MCF 10A (cell line): ENCODE measurements at regions not wholly inside any gene's neighbourhood (a gene's known extent, or its start where the extent isn't known, plus 50 kb on each side); places are given as distances from the start of the nearest gene placed in this dataset.

Experiments
- BruUV-seq: library from RNA; stranded (reverse); fragments of 400-500 nt; replicated peaks from 2 replicates; lab custom pipeline; 2021; lab: Mats Ljungman, UMichigan
- CTCF ChIA-PET: fragments of 300-600 bp; sonication (Branson Sonifier 250); formaldehyde crosslinking; extraction: SDS; loops from one replicate; lab custom pipeline; 2021; ENCODE audit warnings: antibody characterized with exemption, inconsistent platforms; lab: Yijun Ruan, JAX
- POLR2A ChIA-PET: fragments of 300-600, 350-650 bp; sonication (Branson Sonifier 250); formaldehyde crosslinking; extraction: SDS; loops from one replicate; lab custom pipeline; 2020; ENCODE audit warnings: antibody characterized with exemption, inconsistent platforms; lab: Yijun Ruan, JAX
- DNase-seq: peaks from one replicate; pipeline ENCODE4 v3.0.0-alpha.2; 2018; ENCODE audit not compliant: unreplicated experiment
- H3K27ac Mint-ChIP-seq: one replicate; pipeline ENCODE4 v1.8.0; 2022; ENCODE audit warnings: mild to moderate bottlenecking, low read depth, mixed read lengths; ENCODE audit not compliant: unreplicated experiment
- H3K27me3 Mint-ChIP-seq: one replicate; pipeline ENCODE4 v1.8.0; 2022; ENCODE audit warnings: mixed read lengths; ENCODE audit not compliant: insufficient read depth, unreplicated experiment
- H3K36me3 Mint-ChIP-seq: one replicate; pipeline ENCODE4 v1.8.0; 2022; ENCODE audit warnings: mild to moderate bottlenecking, moderate library complexity, mixed read lengths; ENCODE audit not compliant: insufficient read depth, unreplicated experiment
- H3K4me1 Mint-ChIP-seq: one replicate; pipeline ENCODE4 v1.8.0; 2022; ENCODE audit warnings: mixed read lengths; ENCODE audit not compliant: insufficient read depth, unreplicated experiment
- H3K4me3 Mint-ChIP-seq: one replicate; pipeline ENCODE4 v1.8.0; 2022; ENCODE audit warnings: mild to moderate bottlenecking, moderate library complexity, mixed read lengths; ENCODE audit not compliant: unreplicated experiment
- H3K9me3 Mint-ChIP-seq: one replicate; pipeline ENCODE4 v1.8.0; 2022; ENCODE audit warnings: mixed read lengths; ENCODE audit not compliant: unreplicated experiment
- intact Hi-C: fragments of 100-400 bp; cut with micrococcal nuclease; formaldehyde crosslinking; loops from 2 replicates; pipeline ENCODE4 v1.14.1; 2022
- TF ChIP-seq, protein P1 (sequence below): fragments of 200-600 bp; IDR thresholded peaks from one replicate; pipeline ENCODE4 v1.8.0; 2022; ENCODE audit warnings: antibody characterized with exemption, mild to moderate bottlenecking; ENCODE audit not compliant: unreplicated experiment

GRCh38 chr4:85302756-85303155, 172.2 kb upstream of the ARHGAP24 start:
- POLR2A ChIA-PET, result interaction anchor here (0.6 kb wide), 1 partner anchor 38 kb away, joined by 3 read pairs; no protein-coding TSS in a partner anchor
- no peak overlapping the region for H3K27ac Mint-ChIP-seq
- CTCF ChIA-PET, result no interaction called here
- intact Hi-C loops, result no loop called here
- no peaks in the 10 kb centered on the region for H3K9me3 Mint-ChIP-seq
- H3K27me3 Mint-ChIP-seq, result no peaks in the 10 kb centered on the region
- no TSS peak for BruUV-seq
- H3K36me3 Mint-ChIP-seq, result no peaks in the 10 kb centered on the region
- TF ChIP-seq, protein P1, sequence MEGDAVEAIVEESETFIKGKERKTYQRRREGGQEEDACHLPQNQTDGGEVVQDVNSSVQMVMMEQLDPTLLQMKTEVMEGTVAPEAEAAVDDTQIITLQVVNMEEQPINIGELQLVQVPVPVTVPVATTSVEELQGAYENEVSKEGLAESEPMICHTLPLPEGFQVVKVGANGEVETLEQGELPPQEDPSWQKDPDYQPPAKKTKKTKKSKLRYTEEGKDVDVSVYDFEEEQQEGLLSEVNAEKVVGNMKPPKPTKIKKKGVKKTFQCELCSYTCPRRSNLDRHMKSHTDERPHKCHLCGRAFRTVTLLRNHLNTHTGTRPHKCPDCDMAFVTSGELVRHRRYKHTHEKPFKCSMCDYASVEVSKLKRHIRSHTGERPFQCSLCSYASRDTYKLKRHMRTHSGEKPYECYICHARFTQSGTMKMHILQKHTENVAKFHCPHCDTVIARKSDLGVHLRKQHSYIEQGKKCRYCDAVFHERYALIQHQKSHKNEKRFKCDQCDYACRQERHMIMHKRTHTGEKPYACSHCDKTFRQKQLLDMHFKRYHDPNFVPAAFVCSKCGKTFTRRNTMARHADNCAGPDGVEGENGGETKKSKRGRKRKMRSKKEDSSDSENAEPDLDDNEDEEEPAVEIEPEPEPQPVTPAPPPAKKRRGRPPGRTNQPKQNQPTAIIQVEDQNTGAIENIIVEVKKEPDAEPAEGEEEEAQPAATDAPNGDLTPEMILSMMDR, result no peak
- no peak for DNase-seq
- H3K4me1 Mint-ChIP-seq, result no peaks in the 10 kb centered on the region
- no peak overlapping the region for H3K4me3 Mint-ChIP-seq

GRCh38 chr4:85318415-85318814, 156.5 kb upstream of the ARHGAP24 start:
- POLR2A ChIA-PET, result interaction anchor here (0.7 to 1.1 kb wide), 2 partner anchors 26 to 40 kb away, joined by 3 read pairs; no protein-coding TSS in a partner anchor
- CTCF ChIA-PET, result interaction anchor here (0.7 to 1.2 kb wide), 3 partner anchors 22 to 117 kb away, joined by 3 to 4 read pairs (median 4); no protein-coding TSS in a partner anchor

GRCh38 chr4:85358831-85359230, 116.1 kb upstream of the ARHGAP24 start:
- CTCF ChIA-PET, result interaction anchor here (0.6 to 4.3 kb wide), 4 partner anchors 11 to 266 kb away, joined by 3 to 25 read pairs (median 4); no protein-coding TSS in a partner anchor
- peak; percentile 9 for DNase-seq
- BruUV-seq, result no TSS peak

More at GRCh38 chr4:85318415-85318814, 156.5 kb upstream of the ARHGAP24 start:
- intact Hi-C loops, result loop anchor here (1.0 kb wide), 1 partner anchor 171 kb away; no protein-coding TSS in a partner anchor
- TF ChIP-seq, protein P1, result no peak
- BruUV-seq, result no TSS peak
- Mint-ChIP-seq H3K27ac (no peak overlapping the region), H3K36me3 (peaks cover 6% of the 10 kb centered on the region), H3K4me3 (no peak overlapping the region), H3K9me3 (peaks cover 4% of the 10 kb centered on the region), H3K4me1 (peaks cover 7% of the 10 kb centered on the region), H3K27me3 (no peaks in the 10 kb centered on the region)
- DNase-seq, result peak; percentile 41

GRCh38 chr4:85362550-85362949, 112.4 kb upstream of the ARHGAP24 start:
- ChIA-PET POLR2A (no interaction called here), CTCF (interaction anchor here (0.8 to 1.8 kb wide), 2 partner anchors 29 to 215 kb away, joined by 3 to 6 read pairs; no protein-coding TSS in a partner anchor)
- intact Hi-C loops, result no loop called here
- H3K27me3 Mint-ChIP-seq, result no peaks in the 10 kb centered on the region
- H3K4me3 Mint-ChIP-seq, result no peak overlapping the region
- DNase-seq, result no peak
- H3K36me3 Mint-ChIP-seq, result no peaks in the 10 kb centered on the region
- TF ChIP-seq, protein P1, result no peak
- no peaks in the 10 kb centered on the region for H3K9me3 Mint-ChIP-seq
- no TSS peak for BruUV-seq
- no peak overlapping the region for H3K27ac Mint-ChIP-seq
- H3K4me1 Mint-ChIP-seq, result no peaks in the 10 kb centered on the region

More at GRCh38 chr4:85358831-85359230, 116.1 kb upstream of the ARHGAP24 start:
- Mint-ChIP-seq H3K27me3 (no peaks in the 10 kb centered on the region), H3K4me3 (no peak overlapping the region), H3K27ac (no peak overlapping the region), H3K9me3 (no peaks in the 10 kb centered on the region), H3K4me1 (no peaks in the 10 kb centered on the region), H3K36me3 (peaks cover 6% of the 10 kb centered on the region)
- intact Hi-C loops, result no loop called here
- TF ChIP-seq, protein P1, result no peak
- POLR2A ChIA-PET, result interaction anchor here (0.5 to 2.6 kb wide), 9 partner anchors 8 to 309 kb away, joined by 3 to 8 read pairs (median 4); partner anchors contain the start of gene ARHGAP24
